Small intestine (tissue), 7 donors: ENCODE measurements at regions not wholly inside any gene's neighbourhood (a gene's known extent, or its start where the extent isn't known, plus 50 kb on each side); places are given as distances from the start of the nearest gene placed in this dataset.
A peak's percentile ranks its signal among the peaks of the same experiment; 100 is the strongest.

ENCODE experiments used
- DNase-seq, 2 donors: peaks; one replicate each; pipeline versions ENCODE4 v3.0.0 to v3.0.0-alpha.2; 2013
- FAIRE-seq: peaks from 2 replicates; lab custom pipeline; 2012; peaks lifted over from hg19 to GRCh38; lab: Jason Lieb, UNC
- H3K27ac ChIP-seq, 3 donors: one replicate each; pipeline ENCODE4 v1.5.1; 2013; ENCODE audit warnings: low read length in 2 of 3, mild to moderate bottlenecking in 2 of 3, control low read depth in 1 of 3, inconsistent platforms in 1 of 3, low read depth in 1 of 3, moderate library complexity in 1 of 3
- H3K27me3 ChIP-seq, 3 donors: one replicate each; pipeline ENCODE4 v1.6.1; 2013; ENCODE audit warnings: low read length in 3 of 3, inconsistent platforms in 1 of 3; ENCODE audit not compliant: control insufficient read depth in 3 of 3, insufficient read depth in 3 of 3
- H3K36me3 ChIP-seq, 3 donors: one replicate each; pipeline ENCODE4 v1.6.1; 2013; ENCODE audit warnings: low read length in 3 of 3, inconsistent platforms in 1 of 3, low read depth in 1 of 3, mild to moderate bottlenecking in 1 of 3, moderate library complexity in 1 of 3; ENCODE audit not compliant: control insufficient read depth in 3 of 3, insufficient read depth in 2 of 3
- H3K4me1 ChIP-seq, 3 donors: one replicate each; pipeline ENCODE4 v1.6.1; 2013; ENCODE audit warnings: low read length in 2 of 3, inconsistent platforms in 1 of 3, low read depth in 1 of 3, mild to moderate bottlenecking in 1 of 3, moderate library complexity in 1 of 3; ENCODE audit not compliant: control insufficient read depth in 3 of 3, insufficient read depth in 2 of 3
- H3K4me3 ChIP-seq, 3 donors: one replicate each; pipeline ENCODE4 v1.5.1; 2013; ENCODE audit warnings: low read length in 3 of 3, control low read depth in 1 of 3, inconsistent platforms in 1 of 3, low read depth in 1 of 3, mild to moderate bottlenecking in 1 of 3, moderate library complexity in 1 of 3
- H3K9me3 ChIP-seq, 2 donors: one replicate each; pipeline ENCODE4 v1.6.1; 2013; ENCODE audit warnings: low read depth in 1 of 2, low read length in 1 of 2; ENCODE audit not compliant: control insufficient read depth in 2 of 2, insufficient read depth in 1 of 2
- WGBS, 3 donors: extraction: QIAGEN DNeasy Blood & Tissue Kit; methylation state at CpG; one replicate each; pipeline ENCODE4 v1.1.7; 2013; 5-methylcytosine and 5-hydroxymethylcytosine counted together
- donor health status: healthy with polysubstance abuse.
- donor health status: control.
- donor health status: control.
- donor health status: Bipolar disorder and iron deficiency.
- donor health status: healthy.

DNA sequence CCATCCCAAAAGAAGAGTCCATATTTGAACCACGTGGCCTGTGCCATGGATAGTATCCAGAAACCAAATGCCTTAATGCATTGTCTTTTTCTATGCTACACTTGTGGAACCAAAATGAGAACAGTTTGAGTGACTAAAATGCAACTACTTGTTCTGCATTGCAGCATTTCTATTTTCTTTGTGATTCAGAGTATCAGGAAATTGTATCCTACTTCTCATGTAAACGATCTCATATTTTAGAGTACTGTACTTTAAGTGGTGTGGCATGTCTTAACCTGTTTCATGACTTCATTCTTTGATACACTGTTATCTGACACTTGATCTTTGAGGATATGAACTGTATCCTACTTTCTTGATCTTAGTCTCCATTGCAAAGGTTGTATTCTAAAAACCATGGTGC, 167.2 kb upstream of the WDR1 start:
- no peak for FAIRE-seq
- H3K4me3 ChIP-seq, result no peak overlapping the region
- no peaks in the 10 kb centered on the region for H3K36me3 ChIP-seq
- H3K27me3 ChIP-seq, result no peaks in the 10 kb centered on the region
- DNase-seq, result no peak
- no peaks in the 10 kb centered on the region for H3K4me1 ChIP-seq
- no peak overlapping the region for H3K27ac ChIP-seq
- WGBS, 3 donors, result 72 to 82% (median 78%) methylated on average over 2 of the region's 2 CpGs
- no peaks in the 10 kb centered on the region for H3K9me3 ChIP-seq

DNA sequence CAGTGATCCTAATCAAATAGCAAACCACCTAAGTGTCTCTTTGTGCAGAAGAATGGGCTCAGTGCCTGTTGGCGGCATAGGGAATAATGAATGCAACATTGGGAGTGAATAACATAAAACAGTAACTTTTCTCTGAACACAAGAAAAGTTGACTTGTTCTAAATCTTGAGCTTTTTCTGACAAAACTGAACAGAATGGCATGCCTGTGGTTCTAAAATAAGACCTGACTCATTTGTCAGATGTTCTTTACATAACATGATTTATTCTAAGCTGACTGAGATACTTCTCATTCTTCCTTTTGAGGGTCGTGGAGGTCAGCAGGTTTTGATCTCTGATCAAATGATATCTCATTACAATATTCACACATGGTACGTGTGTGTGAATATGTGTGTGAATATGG, 165.4 kb upstream of the WDR1 start:
- Histone ChIP-seq H3K4me3 (no peak overlapping the region), H3K4me1 (no peaks in the 10 kb centered on the region), H3K27me3 (no peaks in the 10 kb centered on the region), H3K9me3 (no peaks in the 10 kb centered on the region), H3K36me3 (no peaks in the 10 kb centered on the region), H3K27ac (no peak overlapping the region)
- DNase-seq, result no peak
- 41 to 70% (median 46%) methylated on average over 3 of the region's 3 CpGs for WGBS, 3 donors
- FAIRE-seq, result no peak

DNA sequence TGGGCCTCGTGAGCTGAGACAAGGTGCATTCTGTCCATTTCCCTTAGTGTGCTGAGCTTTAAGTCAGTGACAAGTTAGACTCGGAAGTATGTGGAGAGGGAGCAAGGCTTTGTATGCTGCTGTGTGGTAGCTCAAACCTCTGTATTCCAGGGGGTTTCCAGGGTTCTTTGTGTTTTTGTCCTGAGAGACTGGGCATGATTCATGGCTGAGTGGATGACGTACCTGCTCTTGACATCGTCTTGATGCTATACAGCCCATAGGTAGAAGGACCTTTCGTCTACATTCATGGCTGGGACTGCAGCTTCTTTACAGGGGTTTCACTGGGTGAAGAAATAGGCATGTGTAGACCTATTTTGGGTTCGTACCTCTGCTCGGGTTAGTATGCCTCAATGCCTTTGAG, 162.7 kb upstream of the WDR1 start:
- no peaks in the 10 kb centered on the region for H3K4me1 ChIP-seq
- H3K27me3 ChIP-seq, result no peaks in the 10 kb centered on the region
- no peaks in the 10 kb centered on the region for H3K9me3 ChIP-seq
- WGBS, 3 donors, result 83 to 85% (median 85%) methylated on average over 7 of the region's 7 CpGs
- H3K4me3 ChIP-seq, result no peak overlapping the region
- DNase-seq, result no peak
- H3K27ac ChIP-seq, result no peak overlapping the region
- no peak for FAIRE-seq
- no peaks in the 10 kb centered on the region for H3K36me3 ChIP-seq

DNA sequence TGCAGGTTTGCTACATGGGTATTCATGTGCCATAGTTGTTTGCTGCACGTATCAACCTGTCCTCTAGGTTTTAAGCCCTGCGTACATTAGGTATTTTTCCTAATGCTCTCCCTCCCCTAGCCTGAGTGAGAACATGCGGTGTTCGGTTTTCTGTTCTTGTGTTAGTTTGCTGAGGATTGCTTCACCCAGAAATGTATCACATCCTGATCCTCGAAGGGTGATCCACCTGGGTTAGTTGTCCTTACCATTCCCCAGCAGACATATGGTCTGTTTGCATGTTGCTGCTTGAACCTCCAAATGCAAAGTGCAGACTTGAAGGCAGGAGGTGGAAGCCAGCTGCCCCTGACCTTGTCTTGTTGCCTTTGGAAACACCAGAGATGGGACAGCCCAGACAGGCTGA, 161.5 kb upstream of the WDR1 start:
- H3K36me3 ChIP-seq, result no peaks in the 10 kb centered on the region
- no peaks in the 10 kb centered on the region for H3K9me3 ChIP-seq
- no peaks in the 10 kb centered on the region for H3K4me1 ChIP-seq
- no peak overlapping the region for H3K4me3 ChIP-seq
- H3K27me3 ChIP-seq, result no peaks in the 10 kb centered on the region
- H3K27ac ChIP-seq, result no peak overlapping the region
- DNase-seq, result no peak
- 86 to 91% (median 89%) methylated on average over 5 of the region's 5 CpGs for WGBS, 3 donors
- FAIRE-seq, result no peak

DNA sequence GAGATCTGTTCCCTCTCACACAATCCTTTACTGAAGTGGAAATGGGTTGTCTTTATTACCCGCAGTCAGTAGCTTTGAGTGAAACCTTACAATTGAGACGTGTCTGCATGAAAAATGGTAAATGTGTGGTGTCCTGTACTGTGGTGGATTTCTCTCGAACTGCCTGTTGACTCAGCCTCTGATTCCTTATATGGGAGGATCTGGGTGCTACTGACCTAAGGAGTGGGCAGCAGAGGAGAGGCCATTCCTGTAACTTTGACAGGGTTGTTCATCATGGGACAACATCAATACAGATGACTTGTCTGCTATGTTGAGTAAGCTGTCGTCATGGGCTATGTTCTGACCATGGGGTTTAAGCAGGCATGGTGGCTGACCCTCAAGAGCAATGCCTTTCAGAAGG, 159.6 kb upstream of the WDR1 start:
- Histone ChIP-seq H3K4me1 (no peaks in the 10 kb centered on the region), H3K27ac (no peak overlapping the region), H3K9me3 (no peaks in the 10 kb centered on the region), H3K36me3 (no peaks in the 10 kb centered on the region), H3K4me3 (no peak overlapping the region), H3K27me3 (no peaks in the 10 kb centered on the region)
- 84 to 86% (median 86%) methylated on average over 4 of the region's 4 CpGs for WGBS, 3 donors
- DNase-seq (no peak), FAIRE-seq (no peak)

DNA sequence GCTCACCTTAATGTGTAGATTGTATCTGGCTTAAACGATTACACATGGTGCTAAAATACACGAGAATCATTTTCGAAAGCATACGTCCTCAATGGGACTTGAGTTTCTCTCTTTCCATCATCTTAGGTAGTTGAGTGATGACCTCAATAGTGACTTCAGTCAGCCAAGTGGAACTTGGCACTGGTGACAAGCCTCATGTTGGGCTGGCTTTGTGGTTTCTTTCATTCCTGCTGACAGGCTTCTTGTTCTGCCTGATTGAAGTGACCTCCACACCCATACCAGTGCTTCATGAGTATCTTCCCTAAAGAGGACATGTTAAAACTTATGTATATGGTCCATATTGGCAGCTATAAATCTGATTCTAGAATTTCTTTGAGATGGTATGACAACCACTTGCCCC, 159.1 kb upstream of the WDR1 start:
- Histone ChIP-seq H3K36me3 (no peaks in the 10 kb centered on the region), H3K27me3 (no peaks in the 10 kb centered on the region), H3K27ac (no peak overlapping the region), H3K9me3 (no peaks in the 10 kb centered on the region), H3K4me1 (no peaks in the 10 kb centered on the region), H3K4me3 (no peak overlapping the region)
- 89 to 98% (median 93%) methylated on average over 4 of the region's 4 CpGs for WGBS, 3 donors
- no peak for FAIRE-seq
- DNase-seq, result no peak

DNA sequence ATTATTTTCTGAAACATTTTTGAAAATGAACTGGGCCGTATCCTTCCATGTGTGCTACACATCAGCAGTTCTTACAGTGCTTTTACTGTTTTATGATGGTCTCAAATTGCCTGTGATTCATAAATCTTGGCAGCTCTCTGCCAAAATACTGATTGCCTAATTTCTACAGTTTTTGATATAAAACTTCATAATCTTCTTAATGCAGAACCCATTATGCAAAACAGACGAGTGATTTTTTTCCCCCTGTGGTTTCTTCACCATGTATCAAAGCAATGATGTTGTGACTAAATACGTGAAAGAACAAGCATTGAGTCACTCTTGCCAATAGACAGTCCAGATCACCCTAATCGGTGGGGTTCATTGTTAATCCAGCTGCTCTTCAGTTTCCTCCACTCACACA, 156.4 kb upstream of the WDR1 start:
- DNase-seq (no peak), FAIRE-seq (no peak)
- Histone ChIP-seq H3K4me3 (no peak overlapping the region), H3K27ac (no peak overlapping the region), H3K4me1 (no peaks in the 10 kb centered on the region), H3K36me3 (no peaks in the 10 kb centered on the region), H3K9me3 (no peaks in the 10 kb centered on the region), H3K27me3 (peaks cover 0 to 3% (median 0%) of the 10 kb centered on the region in 3 donors)
- 32 to 67% (median 33%) methylated on average over 4 of the region's 4 CpGs for WGBS, 3 donors

DNA sequence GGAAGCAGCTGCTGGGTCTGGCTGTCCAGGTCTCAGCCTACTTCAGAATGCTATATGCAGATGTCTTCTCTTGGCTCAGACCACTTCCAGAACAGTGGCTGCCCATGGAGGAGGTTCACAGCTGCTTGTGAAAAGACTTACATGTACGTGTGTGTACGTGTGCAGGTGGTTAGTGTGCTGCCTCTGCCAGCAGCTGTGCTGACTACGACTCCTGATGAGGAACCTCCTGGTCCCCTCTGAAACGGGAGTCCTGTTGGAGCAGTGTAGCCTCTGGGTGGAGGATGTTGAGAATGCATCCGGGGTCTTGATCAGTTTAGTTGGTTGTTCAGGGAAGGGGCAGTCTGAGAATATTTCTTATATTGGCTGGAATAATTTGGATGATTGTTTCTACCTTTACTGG, 155.9 kb upstream of the WDR1 start:
- FAIRE-seq (no peak), DNase-seq (no peak)
- Histone ChIP-seq H3K27me3 (peaks cover 0 to 3% (median 0%) of the 10 kb centered on the region in 3 donors), H3K27ac (no peak overlapping the region), H3K9me3 (no peaks in the 10 kb centered on the region), H3K36me3 (no peaks in the 10 kb centered on the region), H3K4me3 (no peak overlapping the region), H3K4me1 (no peaks in the 10 kb centered on the region)
- WGBS, 3 donors, result 42 to 75% (median 64%) methylated on average over 5 of the region's 5 CpGs

DNA sequence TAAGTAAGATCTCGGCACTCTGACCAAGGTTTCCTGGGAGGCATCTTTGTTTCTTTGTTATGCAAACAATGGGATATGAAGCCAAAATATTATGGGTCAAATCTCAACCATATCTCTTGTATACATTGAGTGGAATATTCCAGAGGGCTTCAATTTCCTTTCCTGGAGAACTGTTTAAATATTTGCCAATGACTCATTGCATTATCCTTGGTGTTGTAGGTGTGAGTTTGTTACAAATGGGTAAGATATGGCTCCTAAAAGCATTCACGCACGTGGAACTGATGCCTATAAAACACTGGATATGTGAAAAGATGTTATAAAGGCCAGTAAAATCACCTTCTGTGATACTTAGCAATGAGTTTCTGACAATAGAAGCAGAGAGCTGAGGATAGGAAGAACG, 150.5 kb upstream of the WDR1 start:
- DNase-seq (peak in 1 of 2 donors; percentile 10), FAIRE-seq (no peak)
- Histone ChIP-seq H3K27me3 (peaks cover 0 to 5% (median 0%) of the 10 kb centered on the region in 3 donors), H3K4me3 (no peak overlapping the region), H3K36me3 (no peaks in the 10 kb centered on the region), H3K4me1 (no peaks in the 10 kb centered on the region), H3K27ac (no peak overlapping the region), H3K9me3 (no peaks in the 10 kb centered on the region)
- 23 to 66% (median 38%) methylated on average over 4 of the region's 4 CpGs for WGBS, 3 donors
